BE2C (cell line): ENCODE measurements at regions not wholly inside any gene's neighbourhood (a gene's known extent, or its start where the extent isn't known, plus 50 kb on each side); places are given as distances from the start of the nearest gene placed in this dataset.

Experiments used
- DNase-seq: peaks from one replicate; pipeline ENCODE4 v3.0.0-alpha.2; 2020
- H3K27me3 ChIP-seq: fragments of 250-450 bp; sonication (Bioruptor Pico); 2 replicates; pipeline ENCODE4 v1.5.1; 2020; ENCODE audit warnings: mild to moderate bottlenecking
- H3K36me3 ChIP-seq: fragments of 250-450 bp; sonication (Bioruptor Pico); 2 replicates; pipeline ENCODE4 v1.5.1; 2020; ENCODE audit warnings: mild to moderate bottlenecking
- H3K4me1 ChIP-seq: fragments of 250-450 bp; sonication (Bioruptor Pico); 2 replicates; pipeline ENCODE4 v1.5.1; 2020
- H3K4me3 ChIP-seq: 2 replicates; pipeline ENCODE4 v1.5.1; 2011; ENCODE audit warnings: low read depth, low read length
- H3K9me3 ChIP-seq: fragments of 250-450 bp; sonication (Bioruptor Pico); 2 replicates; pipeline ENCODE4 v1.5.1; 2020
- TF ChIP-seq, protein P1 (sequence below): IDR thresholded peaks from 2 replicates; pipeline ENCODE4 v1.5.1; 2012; ENCODE audit warnings: mild to moderate bottlenecking, low read depth, low read length

- no peaks in the 10 kb centered on the region for H3K9me3 ChIP-seq
- H3K27me3 ChIP-seq, result no peaks in the 10 kb centered on the region
- TF ChIP-seq, protein P1, sequence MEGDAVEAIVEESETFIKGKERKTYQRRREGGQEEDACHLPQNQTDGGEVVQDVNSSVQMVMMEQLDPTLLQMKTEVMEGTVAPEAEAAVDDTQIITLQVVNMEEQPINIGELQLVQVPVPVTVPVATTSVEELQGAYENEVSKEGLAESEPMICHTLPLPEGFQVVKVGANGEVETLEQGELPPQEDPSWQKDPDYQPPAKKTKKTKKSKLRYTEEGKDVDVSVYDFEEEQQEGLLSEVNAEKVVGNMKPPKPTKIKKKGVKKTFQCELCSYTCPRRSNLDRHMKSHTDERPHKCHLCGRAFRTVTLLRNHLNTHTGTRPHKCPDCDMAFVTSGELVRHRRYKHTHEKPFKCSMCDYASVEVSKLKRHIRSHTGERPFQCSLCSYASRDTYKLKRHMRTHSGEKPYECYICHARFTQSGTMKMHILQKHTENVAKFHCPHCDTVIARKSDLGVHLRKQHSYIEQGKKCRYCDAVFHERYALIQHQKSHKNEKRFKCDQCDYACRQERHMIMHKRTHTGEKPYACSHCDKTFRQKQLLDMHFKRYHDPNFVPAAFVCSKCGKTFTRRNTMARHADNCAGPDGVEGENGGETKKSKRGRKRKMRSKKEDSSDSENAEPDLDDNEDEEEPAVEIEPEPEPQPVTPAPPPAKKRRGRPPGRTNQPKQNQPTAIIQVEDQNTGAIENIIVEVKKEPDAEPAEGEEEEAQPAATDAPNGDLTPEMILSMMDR, result no peak
- H3K36me3 ChIP-seq, result no peaks in the 10 kb centered on the region
- no peak overlapping the region for H3K4me3 ChIP-seq
- H3K4me1 ChIP-seq, result no peaks in the 10 kb centered on the region
- DNase-seq, result no peak
Measured at GRCh38 chr13:37944081-37944868, 74.7 kb upstream of the TRPC4 start.

GRCh38 chr13:37942929-37943328 lies 73.4 kb upstream of the TRPC4 start:
- Histone ChIP-seq H3K36me3 (no peaks in the 10 kb centered on the region), H3K9me3 (no peaks in the 10 kb centered on the region), H3K4me3 (no peak overlapping the region), H3K27me3 (no peaks in the 10 kb centered on the region), H3K4me1 (no peaks in the 10 kb centered on the region)
- DNase-seq, result no peak
- TF ChIP-seq, protein P1, result no peak

GRCh38 chr13:37934339-37935191 lies 65.0 kb upstream of the TRPC4 start:
- TF ChIP-seq, protein P1, result no peak
- no peaks in the 10 kb centered on the region for H3K9me3 ChIP-seq
- H3K4me1 ChIP-seq, result no peaks in the 10 kb centered on the region
- DNase-seq, result no peak
- H3K36me3 ChIP-seq, result no peaks in the 10 kb centered on the region
- no peaks in the 10 kb centered on the region for H3K27me3 ChIP-seq
- no peak overlapping the region for H3K4me3 ChIP-seq

GRCh38 chr13:37929308-37929707 lies 59.7 kb upstream of the TRPC4 start:
- Histone ChIP-seq H3K4me1 (no peaks in the 10 kb centered on the region), H3K4me3 (no peak overlapping the region), H3K27me3 (no peaks in the 10 kb centered on the region; the same call in 1 of the 2 replicates), H3K36me3 (no peaks in the 10 kb centered on the region), H3K9me3 (no peaks in the 10 kb centered on the region)
- TF ChIP-seq, protein P1, result no peak
- DNase-seq, result no peak

GRCh38 chr13:37927561-37927960 lies 58.0 kb upstream of the TRPC4 start:
- TF ChIP-seq, protein P1, result no peak
- no peaks in the 10 kb centered on the region for H3K4me1 ChIP-seq

More at GRCh38 chr13:37927561-37927960, 58.0 kb upstream of the TRPC4 start:
- H3K36me3 ChIP-seq, result no peaks in the 10 kb centered on the region
- no peak for DNase-seq
- no peaks in the 10 kb centered on the region; the same call in 1 of the 2 replicates for H3K27me3 ChIP-seq
- no peak overlapping the region for H3K4me3 ChIP-seq
- H3K9me3 ChIP-seq, result no peaks in the 10 kb centered on the region
